ENCODE measurements at regions not wholly inside any gene's neighbourhood (a gene's known extent, or its start where the extent isn't known, plus 50 kb on each side); places are given as distances from the start of the nearest gene placed in this dataset.

- no peak for TF ChIP-seq CTCF (IDR thresholded peaks at IDR 0.05; ENCODE audit: borderline replicate concordance, insufficient read depth, low read depth, low read length)
- no peak overlapping the region for H3K4me3 ChIP-seq (ENCODE audit: low read depth, low read length)
Measured at GRCh38 chr10:129089341-129089740, 377.7 kb upstream of the MGMT start.

DNA sequence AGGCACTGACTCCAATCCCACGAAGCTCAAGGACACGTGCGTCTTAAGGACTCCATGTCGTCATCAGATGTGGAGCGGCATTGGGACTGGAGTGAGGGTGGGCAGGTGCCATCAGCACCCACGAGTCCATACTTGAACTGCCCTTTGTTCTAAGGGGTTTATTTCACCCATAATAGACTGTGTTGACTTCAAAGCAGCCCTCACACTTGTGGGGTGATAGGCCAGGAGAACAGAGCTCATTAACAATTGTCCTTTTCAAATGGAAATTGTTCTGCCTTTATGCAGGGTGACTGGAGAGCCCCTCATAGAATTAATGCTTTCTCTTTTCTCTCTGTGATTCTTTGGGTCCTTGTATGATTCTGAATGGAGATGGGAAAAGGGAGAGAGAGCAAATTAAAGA is 376.9 kb upstream of the MGMT start:
- TF ChIP-seq CTCF (IDR thresholded peaks at IDR 0.05; ENCODE audit: borderline replicate concordance, insufficient read depth, low read depth, low read length) = no peak
- no peak overlapping the region for H3K4me3 ChIP-seq (ENCODE audit: low read depth, low read length)

GRCh38 chr10:129090618-129091366 is 376.2 kb upstream of the MGMT start:
- H3K4me3 ChIP-seq (ENCODE audit: low read depth, low read length) = no peak overlapping the region
- no peak for TF ChIP-seq CTCF (IDR thresholded peaks at IDR 0.05; ENCODE audit: borderline replicate concordance, insufficient read depth, low read depth, low read length)

DNA sequence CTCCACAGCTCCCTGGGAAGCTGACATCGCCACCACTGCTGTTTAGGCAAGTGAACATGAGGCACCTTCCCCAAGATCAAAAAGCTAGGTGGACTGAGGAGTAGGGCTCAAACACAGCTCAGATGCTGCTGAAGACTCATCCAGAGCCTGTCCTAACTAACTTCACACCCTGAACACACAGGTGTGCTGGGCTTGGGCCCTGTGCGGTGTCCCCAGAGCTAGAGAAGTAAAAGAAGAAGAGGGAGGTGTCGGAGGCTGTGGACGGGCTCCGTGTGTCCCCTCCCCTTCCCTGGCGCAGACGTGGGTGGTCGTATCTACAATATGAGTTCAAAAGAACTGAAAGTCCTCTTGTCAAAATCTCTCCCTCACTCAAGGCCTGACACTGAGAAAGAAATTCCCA is 373.4 kb upstream of the MGMT start:
- no peak for TF ChIP-seq CTCF (IDR thresholded peaks at IDR 0.05; ENCODE audit: borderline replicate concordance, insufficient read depth, low read depth, low read length)
- no peak overlapping the region for H3K4me3 ChIP-seq (ENCODE audit: low read depth, low read length)

- no peak for TF ChIP-seq CTCF (IDR thresholded peaks at IDR 0.05; ENCODE audit: borderline replicate concordance, insufficient read depth, low read depth, low read length)
- no peak overlapping the region for H3K4me3 ChIP-seq (ENCODE audit: low read depth, low read length)
Measured at GRCh38 chr10:129094233-129094632, 372.8 kb upstream of the MGMT start.

DNA sequence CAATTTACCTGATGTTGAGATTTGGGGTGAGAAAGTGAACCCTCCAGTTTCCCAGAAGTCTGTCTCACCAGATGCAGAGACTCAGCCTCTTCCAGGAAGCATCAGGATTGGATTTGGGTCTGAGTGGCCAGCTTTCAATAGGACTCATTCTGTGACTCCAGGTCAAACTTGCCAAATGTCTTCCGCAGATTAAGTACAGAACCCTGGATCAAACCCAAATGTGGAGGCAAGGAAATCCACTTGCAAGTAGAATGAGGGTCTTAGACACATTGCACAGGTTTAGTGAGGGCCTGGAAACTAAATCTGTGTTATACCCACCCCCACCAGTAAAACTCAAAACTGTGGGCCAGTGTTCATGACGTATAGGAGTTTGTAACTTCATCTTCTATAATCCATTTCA is 372.2 kb upstream of the MGMT start:
- no peak overlapping the region for H3K4me3 ChIP-seq (ENCODE audit: low read depth, low read length)
- TF ChIP-seq CTCF (IDR thresholded peaks at IDR 0.05; ENCODE audit: borderline replicate concordance, insufficient read depth, low read depth, low read length) = no peak

- no peak overlapping the region for H3K4me3 ChIP-seq (ENCODE audit: low read depth, low read length)
- no peak for TF ChIP-seq CTCF (IDR thresholded peaks at IDR 0.05; ENCODE audit: borderline replicate concordance, insufficient read depth, low read depth, low read length)
Measured at GRCh38 chr10:129095680-129096064, 371.4 kb upstream of the MGMT start.
